Activated CD4-positive, CD25-positive, alpha-beta regulatory T cell (primary cell): ENCODE measurements at regions not wholly inside any gene's neighbourhood (a gene's known extent, or its start where the extent isn't known, plus 50 kb on each side); places are given as distances from the start of the nearest gene placed in this dataset.
"Not testable (repeated sequence)": the region's sequence is repeated elsewhere in the genome, so short reads cannot be mapped to it uniquely, and the experiment has no call there.

Experiments
- DNase-seq, 4 experiments: peaks; one replicate each; lab custom pipeline; 2025; lab: John Stamatoyannopoulos, UW

GRCh38 chr5:92879806-92880543, 701.0 kb downstream of the NR2F1-AS1 start:
- no peak for DNase-seq

DNA sequence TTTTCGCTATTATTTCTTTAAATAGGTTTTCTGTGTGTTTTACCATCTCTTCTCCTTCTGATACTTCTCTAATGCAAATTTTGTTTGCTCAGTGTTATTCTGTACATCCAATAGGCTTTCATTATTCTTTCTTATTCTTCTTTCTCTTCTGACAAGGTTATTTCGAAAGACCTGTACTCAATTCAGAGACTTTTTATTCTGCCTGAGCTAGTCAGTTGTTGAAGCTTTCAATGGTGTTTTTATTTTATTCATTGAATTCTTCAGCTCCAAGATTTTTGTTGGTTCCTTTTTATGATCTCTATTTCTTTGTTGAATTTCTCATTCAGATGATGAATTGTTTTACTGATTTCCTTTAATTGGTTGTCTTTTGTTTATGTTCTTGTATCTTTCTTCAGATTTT, 706.2 kb downstream of the NR2F1-AS1 start:
- DNase-seq: no peak

GRCh38 chr5:92868442-92868841, 712.6 kb downstream of the NR2F1-AS1 start:
- no peak for DNase-seq

DNA sequence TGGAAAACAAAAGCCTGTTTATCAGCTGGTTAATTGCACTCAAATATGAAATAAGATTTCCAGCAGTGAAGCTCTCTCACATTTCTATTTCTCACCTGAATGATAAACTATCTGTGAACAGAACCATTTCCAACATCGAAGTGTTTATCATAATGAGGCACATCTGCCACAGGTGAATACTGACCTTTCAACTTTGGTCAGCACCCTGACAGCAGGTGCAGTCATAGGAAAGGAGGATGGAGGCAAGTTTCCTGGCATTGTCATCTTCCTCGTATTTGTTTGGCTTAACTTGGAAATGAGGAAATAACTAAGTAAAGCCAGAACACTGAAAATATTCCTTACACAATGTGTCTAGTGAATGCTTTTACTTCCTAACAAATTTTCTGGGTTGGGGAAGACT, 716.4 kb downstream of the NR2F1-AS1 start:
- DNase-seq: no peak

GRCh38 chr5:92863666-92864065, 717.4 kb downstream of the NR2F1-AS1 start:
- DNase-seq: no peak

GRCh38 chr5:92861531-92862285, 719.3 kb downstream of the NR2F1-AS1 start:
- DNase-seq: no peak

DNA sequence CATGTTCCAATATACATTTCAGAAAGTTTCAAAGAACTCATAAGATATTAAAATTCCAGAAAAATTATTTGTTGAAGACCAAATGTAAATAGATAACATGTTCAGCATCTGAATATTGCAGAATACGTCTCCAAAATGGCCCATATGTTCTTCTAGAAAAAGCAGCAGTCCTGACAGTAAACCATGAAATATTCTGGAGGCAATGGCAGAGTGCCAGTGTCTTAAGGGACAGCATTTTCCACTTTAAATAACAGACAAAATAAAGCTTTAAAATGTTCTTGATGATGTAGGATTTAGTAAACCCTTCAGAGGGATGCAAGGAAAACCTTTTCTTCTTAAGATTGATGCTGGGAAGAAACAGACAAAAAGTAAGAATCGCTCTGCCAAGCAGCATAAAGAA, 721.0 kb downstream of the NR2F1-AS1 start:
- no peak for DNase-seq

GRCh38 chr5:92852219-92852618, 728.8 kb downstream of the NR2F1-AS1 start:
- DNase-seq: no peak

DNA sequence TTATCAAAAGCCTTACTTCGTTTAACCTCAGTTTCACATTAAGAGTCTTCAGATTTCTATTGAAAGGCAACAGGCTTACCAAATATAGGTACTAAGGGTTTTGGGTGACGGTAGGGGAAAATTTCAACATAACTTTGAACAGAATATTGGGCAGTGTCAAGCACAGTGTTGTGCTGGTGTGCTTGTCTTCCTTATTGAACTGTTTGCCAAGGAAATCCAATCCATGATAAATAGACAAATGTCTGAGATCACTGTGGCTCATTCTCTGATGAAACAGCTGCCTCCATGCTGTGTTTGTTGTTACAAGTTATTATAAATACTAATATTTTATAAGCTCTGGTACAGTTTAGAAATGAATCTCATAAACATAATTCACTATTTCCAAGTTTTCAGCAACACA, 730.1 kb downstream of the NR2F1-AS1 start:
- DNase-seq: no peak

DNA sequence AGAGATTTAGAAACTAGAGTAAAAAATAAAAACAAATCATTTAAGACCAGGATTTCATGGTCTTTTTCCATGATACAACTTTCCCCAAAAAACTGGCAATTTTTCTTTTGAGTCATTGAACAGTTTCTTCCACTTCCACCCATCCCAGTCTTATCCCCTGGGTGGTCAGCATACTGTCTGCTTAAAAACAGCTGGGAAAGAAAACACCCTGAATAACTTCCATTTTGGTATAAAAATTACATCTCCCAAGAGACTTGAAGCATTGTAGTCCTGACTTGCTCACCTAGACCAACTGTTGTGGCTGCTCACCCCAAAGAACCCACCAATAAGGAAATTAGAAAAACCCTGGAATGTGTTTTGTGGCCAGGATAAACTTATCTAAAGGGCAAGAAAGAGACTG, 731.3 kb downstream of the NR2F1-AS1 start:
- DNase-seq: no peak

GRCh38 chr5:92841604-92842155, 739.3 kb downstream of the NR2F1-AS1 start:
- no peak for DNase-seq

DNA sequence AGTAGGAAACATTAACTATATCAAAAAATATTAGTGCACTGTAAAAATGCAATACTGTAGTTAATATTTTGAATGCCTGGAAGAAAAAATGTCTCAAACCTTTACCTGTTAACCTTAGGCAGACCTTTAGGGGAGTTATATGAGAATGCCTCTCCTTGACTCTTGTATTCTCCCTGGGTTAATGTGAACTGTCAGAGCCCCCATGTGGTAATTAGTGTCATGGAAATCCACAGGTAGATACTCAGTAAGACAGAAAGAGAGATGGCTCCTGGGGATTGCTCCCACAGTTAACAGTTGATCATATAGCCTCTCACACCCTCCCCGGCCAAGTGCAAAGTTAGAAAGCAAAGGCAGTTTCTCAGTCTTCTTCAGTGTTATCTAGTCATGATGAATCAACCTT, 742.8 kb downstream of the NR2F1-AS1 start:
- no peak for DNase-seq

- no peak for DNase-seq
Measured at GRCh38 chr5:92836855-92837755, 743.9 kb downstream of the NR2F1-AS1 start.

DNA sequence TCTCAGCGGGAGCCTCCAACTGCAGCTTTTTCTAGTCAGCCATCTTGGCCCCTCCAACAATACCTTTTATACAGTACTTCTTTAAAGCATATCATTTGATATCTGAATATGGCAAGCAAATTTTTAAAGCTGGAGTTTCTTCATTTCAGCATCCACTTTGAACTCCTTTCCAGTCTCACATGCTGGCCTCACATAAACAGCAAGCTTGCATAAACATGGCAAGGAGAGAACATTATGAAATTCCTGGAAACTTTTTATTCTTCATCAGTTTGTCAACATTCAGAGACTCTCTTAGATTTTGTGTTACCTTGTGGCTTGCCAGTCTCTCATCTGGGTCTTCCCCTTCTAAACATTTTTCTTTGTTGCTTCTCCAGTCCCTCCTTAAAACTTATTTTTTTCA, 745.3 kb downstream of the NR2F1-AS1 start:
- DNase-seq: no peak

- DNase-seq: not testable (repeated sequence)
Measured at GRCh38 chr5:92823551-92823950, 757.5 kb downstream of the NR2F1-AS1 start.

GRCh38 chr5:92822183-92822582, 758.8 kb downstream of the NR2F1-AS1 start:
- DNase-seq: no peak

GRCh38 chr5:92809855-92810465, 771.1 kb downstream of the NR2F1-AS1 start:
- no peak for DNase-seq

- DNase-seq: no peak
Measured at GRCh38 chr5:92808474-92808873, 772.5 kb downstream of the NR2F1-AS1 start.

GRCh38 chr5:92807085-92807484, 773.9 kb downstream of the NR2F1-AS1 start:
- no peak for DNase-seq

- no peak for DNase-seq
Measured at GRCh38 chr5:92805446-92805845, 775.6 kb downstream of the NR2F1-AS1 start.

DNA sequence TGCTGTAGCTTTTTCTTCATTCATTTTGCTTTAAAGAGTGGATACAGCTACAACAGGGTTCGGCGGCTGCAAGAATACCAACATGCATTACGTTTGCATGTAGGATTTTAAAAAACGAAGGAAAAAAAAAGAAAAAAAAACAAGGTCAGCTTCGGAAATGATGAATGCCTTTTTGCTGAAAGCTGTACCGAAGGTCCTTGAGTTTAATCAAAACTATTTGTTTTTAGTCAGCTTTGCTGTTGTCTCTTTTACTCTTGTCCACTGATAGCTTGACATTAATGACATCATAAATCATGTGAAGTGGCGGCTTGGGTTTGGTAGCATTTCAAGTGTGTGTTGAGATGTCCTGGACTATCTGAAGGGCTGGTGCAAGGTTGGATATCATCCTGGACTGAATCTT, 779.1 kb downstream of the NR2F1-AS1 start:
- no peak for DNase-seq

- DNase-seq: no peak
Measured at GRCh38 chr5:92800365-92800764, 780.7 kb downstream of the NR2F1-AS1 start.
